Natural killer cell (primary cell): ENCODE measurements at regions not wholly inside any gene's neighbourhood (a gene's known extent, or its start where the extent isn't known, plus 50 kb on each side); places are given as distances from the start of the nearest gene placed in this dataset.

ENCODE experiments used
- ATAC-seq, 3 donors: fragments of 150-1000 bp in 2 of 3; fragments of 200-7000 bp in 1 of 3; cut with Tn5 transposase; 1 replicate in 1 of 3; 2 replicates in 2 of 3; pipeline ENCODE4 v1.10.0; 2021; ENCODE audit warnings: mild to moderate bottlenecking in 2 of 3, moderate library complexity in 2 of 3
- DNase-seq, 2 donors: peaks; one replicate each; pipeline versions ENCODE4 v3.0.0 to v3.0.0-alpha.2; 2013 to 2021; ENCODE audit warnings: mixed read lengths in 1 of 2
- H3K27ac ChIP-seq: one replicate; pipeline ENCODE4 v1.5.1; 2013; ENCODE audit warnings: mild to moderate bottlenecking, low read length
- H3K27me3 ChIP-seq: one replicate; pipeline ENCODE4 v1.6.1; 2013; ENCODE audit warnings: low read length; ENCODE audit not compliant: control insufficient read depth, insufficient read depth
- H3K36me3 ChIP-seq: one replicate; pipeline ENCODE4 v1.6.1; 2013; ENCODE audit warnings: low read length; ENCODE audit not compliant: control insufficient read depth, insufficient read depth
- H3K4me1 ChIP-seq: one replicate; pipeline ENCODE4 v1.6.1; 2013; ENCODE audit warnings: low read length; ENCODE audit not compliant: control insufficient read depth, insufficient read depth
- H3K4me3 ChIP-seq: one replicate; pipeline ENCODE4 v1.5.1; 2013; ENCODE audit warnings: low read length
- H3K9me3 ChIP-seq: one replicate; pipeline ENCODE4 v1.6.1; 2013; ENCODE audit warnings: low read length; ENCODE audit not compliant: control insufficient read depth, insufficient read depth
- H3K27ac Mint-ChIP-seq, 2 donors: one replicate each; pipeline ENCODE4 v1.8.0; 2022; ENCODE audit warnings: mild to moderate bottlenecking in 2 of 2, mixed read lengths in 2 of 2, moderate library complexity in 1 of 2
- H3K27me3 Mint-ChIP-seq, 2 donors: one replicate each; pipeline ENCODE4 v1.8.0; 2022; ENCODE audit warnings: low read depth in 2 of 2, mixed read lengths in 2 of 2
- H3K36me3 Mint-ChIP-seq: one replicate; pipeline ENCODE4 v1.8.0; 2022; ENCODE audit warnings: mixed read lengths
- H3K4me1 Mint-ChIP-seq, 2 donors: one replicate each; pipeline ENCODE4 v1.8.0; 2022; ENCODE audit warnings: mixed read lengths in 2 of 2
- H3K4me3 Mint-ChIP-seq: one replicate; pipeline ENCODE4 v1.8.0; 2022; ENCODE audit warnings: mild to moderate bottlenecking, moderate library complexity, mixed read lengths
- H3K9me3 Mint-ChIP-seq, 2 donors: one replicate each; pipeline ENCODE4 v1.8.0; 2022; ENCODE audit warnings: mixed read lengths in 2 of 2
- CTCF ChIP-seq: fragments of 200-600 bp; IDR thresholded peaks from one replicate; pipeline ENCODE4 v1.8.0; 2022; ENCODE audit warnings: antibody characterized with exemption
- WGBS: methylation state at CpG from one replicate; pipeline ENCODE4 v1.1.7; 2013; ENCODE audit warnings: missing lambda C conversion rate; ENCODE audit not compliant: insufficient coverage; 5-methylcytosine and 5-hydroxymethylcytosine counted together
- intact Hi-C: fragments of 100-400 bp; cut with micrococcal nuclease; formaldehyde crosslinking; loops from one replicate; pipeline ENCODE4 v1.14.2; 2022

DNA sequence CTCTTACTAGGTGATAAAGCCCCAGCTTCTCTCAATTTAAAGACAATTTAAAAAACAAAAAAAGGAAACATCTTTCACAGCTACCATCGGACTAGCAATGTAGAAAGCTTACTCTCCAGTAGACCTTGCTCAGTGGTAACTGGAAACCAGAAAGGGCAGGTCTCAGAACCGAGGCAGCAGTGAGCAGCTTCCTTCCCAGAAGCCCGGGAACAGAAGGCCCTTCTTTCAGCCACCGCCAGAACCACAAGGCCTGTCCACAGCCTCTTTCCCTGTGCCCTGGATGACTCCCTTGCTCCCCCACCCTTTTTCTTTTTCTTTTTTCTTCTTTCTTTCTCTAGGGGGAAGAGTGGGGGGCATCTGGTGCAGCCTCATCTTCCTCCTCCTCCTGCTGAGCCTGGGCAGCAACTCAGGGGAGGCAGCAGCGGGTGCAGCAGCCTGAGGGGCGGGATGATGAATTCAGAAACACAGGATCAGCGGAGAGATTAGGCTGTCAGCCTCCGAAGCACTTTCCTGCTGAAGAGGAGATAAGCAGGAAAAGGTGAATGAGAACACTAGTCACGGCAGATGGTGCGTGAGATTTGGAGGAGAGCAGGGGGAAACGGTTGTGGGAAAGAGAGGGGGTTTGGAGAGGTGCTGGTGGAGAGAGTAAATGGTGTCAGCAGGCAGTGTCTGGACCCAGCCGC, 158.5 kb downstream of the ID4 start:
- DNase-seq (no peak), ATAC-seq (no peak)
- no peaks in the 10 kb centered on the region for H3K9me3 ChIP-seq
- 78% methylated on average over 12 of the region's 12 CpGs for WGBS
- H3K36me3 ChIP-seq = no peaks in the 10 kb centered on the region
- peaks cover 3 to 4% of the 10 kb centered on the region in 2 donors for H3K9me3 Mint-ChIP-seq
- no peak for TF ChIP-seq CTCF
- peaks cover 6 to 9% of the 10 kb centered on the region in 2 donors for H3K4me1 Mint-ChIP-seq
- no peak overlapping the region for H3K27ac ChIP-seq
- peaks cover 4% of the 10 kb centered on the region for H3K4me1 ChIP-seq
- no peak overlapping the region for H3K4me3 ChIP-seq
- no peak overlapping the region for H3K27ac Mint-ChIP-seq
- H3K27me3 Mint-ChIP-seq = peaks cover 13 to 54% of the 10 kb centered on the region in 2 donors
- H3K36me3 Mint-ChIP-seq = peaks cover 6% of the 10 kb centered on the region
- no peak overlapping the region for H3K4me3 Mint-ChIP-seq
- intact Hi-C loops = no loop called here
- peaks cover 4% of the 10 kb centered on the region for H3K27me3 ChIP-seq

- no peaks in the 10 kb centered on the region for H3K4me1 ChIP-seq
- intact Hi-C loops = no loop called here
- no peak overlapping the region for H3K4me3 ChIP-seq
- Mint-ChIP-seq H3K9me3 (peaks cover 3 to 4% of the 10 kb centered on the region in 2 donors), H3K4me3 (no peak overlapping the region), H3K27me3 (peaks cover 13 to 51% of the 10 kb centered on the region in 2 donors), H3K36me3 (peaks cover 6% of the 10 kb centered on the region), H3K27ac (no peak overlapping the region), H3K4me1 (peaks cover 0 to 5% of the 10 kb centered on the region in 2 donors)
- H3K36me3 ChIP-seq = no peaks in the 10 kb centered on the region
- DNase-seq = no peak
- H3K27ac ChIP-seq = no peak overlapping the region
- H3K9me3 ChIP-seq = no peaks in the 10 kb centered on the region
- WGBS = 95% methylated on average over 1 of the region's 1 CpG
- H3K27me3 ChIP-seq = peaks cover 4% of the 10 kb centered on the region
- no peak for ATAC-seq
- no peak for TF ChIP-seq CTCF
Measured at GRCh38 chr6:19997104-19997503, 159.9 kb downstream of the ID4 start.

DNA sequence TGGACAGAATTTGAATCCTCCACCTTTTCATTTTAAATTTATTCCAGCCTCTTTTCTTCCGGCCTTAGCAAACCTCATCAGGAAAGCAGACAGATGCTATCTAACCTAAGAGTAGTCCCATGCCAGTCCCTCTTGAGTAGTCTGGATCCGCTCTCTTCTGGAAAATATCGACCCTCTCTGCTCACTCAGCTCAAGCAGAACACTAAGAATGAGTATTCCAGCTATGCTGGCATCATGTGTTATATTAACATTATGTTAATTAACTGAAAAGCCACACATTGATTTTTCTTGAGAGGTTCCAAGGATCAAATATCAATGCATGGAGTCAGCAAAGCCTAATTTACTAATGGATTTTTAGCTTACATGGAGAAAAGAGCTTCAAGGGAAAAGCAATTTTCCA, 161.4 kb downstream of the ID4 start:
- H3K27ac ChIP-seq = no peak overlapping the region
- H3K27ac Mint-ChIP-seq = no peak overlapping the region
- WGBS = 85% methylated on average over 3 of the region's 3 CpGs

More for the DNA sequence above, 161.4 kb downstream of the ID4 start:
- intact Hi-C loops = no loop called here
- Histone ChIP-seq H3K4me1 (no peaks in the 10 kb centered on the region), H3K36me3 (no peaks in the 10 kb centered on the region), H3K9me3 (no peaks in the 10 kb centered on the region), H3K4me3 (no peak overlapping the region), H3K27me3 (peaks cover 3% of the 10 kb centered on the region)
- peaks cover 13 to 46% of the 10 kb centered on the region in 2 donors for H3K27me3 Mint-ChIP-seq
- H3K4me1 Mint-ChIP-seq = peaks cover 0 to 5% of the 10 kb centered on the region in 2 donors
- H3K36me3 Mint-ChIP-seq = peaks cover 6% of the 10 kb centered on the region
- TF ChIP-seq CTCF = no peak
- no peak overlapping the region for H3K4me3 Mint-ChIP-seq
- DNase-seq (no peak), ATAC-seq (no peak)
- H3K9me3 Mint-ChIP-seq = peaks cover 3 to 4% of the 10 kb centered on the region in 2 donors
